Brain microvascular endothelial cell (primary cell): ENCODE measurements at regions not wholly inside any gene's neighbourhood (a gene's known extent, or its start where the extent isn't known, plus 50 kb on each side); places are given as distances from the start of the nearest gene placed in this dataset.

Experiments used
- DNase-seq: peaks from one replicate; pipeline ENCODE4 v3.0.0-alpha.2; 2020
- H3K27ac ChIP-seq: fragments of 250-450 bp; sonication (Bioruptor Pico); 2 replicates; pipeline ENCODE4 v1.5.1; 2020; ENCODE audit warnings: mild to moderate bottlenecking, moderate library complexity
- H3K27me3 ChIP-seq: fragments of 250-450 bp; sonication (Bioruptor Pico); replicated peaks from 2 replicates; pipeline ENCODE4 v1.5.1; 2020; ENCODE audit warnings: mild to moderate bottlenecking
- H3K36me3 ChIP-seq: fragments of 250-450 bp; sonication (Bioruptor Pico); replicated peaks from 2 replicates; pipeline ENCODE4 v1.5.1; 2020; ENCODE audit warnings: mild to moderate bottlenecking
- H3K4me3 ChIP-seq: 2 replicates; pipeline ENCODE4 v1.5.1; 2011; ENCODE audit warnings: low read depth, mild to moderate bottlenecking, control low read depth, low read length, moderate library complexity
- CTCF ChIP-seq: IDR thresholded peaks from 2 replicates; pipeline ENCODE4 v1.5.1; 2011; ENCODE audit warnings: low read depth, mild to moderate bottlenecking, moderate library complexity, low read length, control low read depth, inconsistent platforms; ENCODE audit errors: missing control alignments
- in situ Hi-C: cut with HindIII; loops from 2 replicates; pipeline ENCODE4 v1.10.0; 2017; ENCODE audit warnings: low sequenced_read_pairs, low pct_ligation_motif_present

- H3K36me3 ChIP-seq = no peaks in the 10 kb centered on the region
Observed at GRCh38 chr1:213657013-213657412, 330.8 kb upstream of the PROX1 start.

GRCh38 chr1:213657879-213658278 lies 329.9 kb upstream of the PROX1 start:
- TF ChIP-seq CTCF = no peak
- no peak for DNase-seq
- H3K27me3 ChIP-seq = no peaks in the 10 kb centered on the region
- H3K27ac ChIP-seq = no peak overlapping the region
- no peak overlapping the region for H3K4me3 ChIP-seq
- in situ Hi-C loops = no loop called here
- no peaks in the 10 kb centered on the region for H3K36me3 ChIP-seq

More at GRCh38 chr1:213657013-213657412, 330.8 kb upstream of the PROX1 start:
- no peaks in the 10 kb centered on the region for H3K27me3 ChIP-seq
- no peak overlapping the region for H3K27ac ChIP-seq
- TF ChIP-seq CTCF = no peak
- in situ Hi-C loops = no loop called here
- no peak overlapping the region for H3K4me3 ChIP-seq
- no peak for DNase-seq

- TF ChIP-seq CTCF = no peak
- DNase-seq = no peak
- Histone ChIP-seq H3K36me3 (no peaks in the 10 kb centered on the region), H3K27me3 (no peaks in the 10 kb centered on the region), H3K4me3 (no peak overlapping the region), H3K27ac (no peak overlapping the region)
- in situ Hi-C loops = no loop called here
Observed at GRCh38 chr1:213658457-213658856, 329.3 kb upstream of the PROX1 start.

GRCh38 chr1:213659580-213660547 lies 327.9 kb upstream of the PROX1 start:
- TF ChIP-seq CTCF = no peak
- Histone ChIP-seq H3K4me3 (no peak overlapping the region), H3K27me3 (no peaks in the 10 kb centered on the region), H3K27ac (no peak overlapping the region), H3K36me3 (no peaks in the 10 kb centered on the region)
- no peak for DNase-seq
- in situ Hi-C loops = no loop called here

GRCh38 chr1:213661302-213661701 lies 326.5 kb upstream of the PROX1 start:
- in situ Hi-C loops = no loop called here
- no peak overlapping the region for H3K27ac ChIP-seq
- TF ChIP-seq CTCF = no peak
- no peaks in the 10 kb centered on the region for H3K36me3 ChIP-seq
- H3K27me3 ChIP-seq = no peaks in the 10 kb centered on the region
- no peak for DNase-seq
- H3K4me3 ChIP-seq = no peak overlapping the region
